ENCODE measurements at regions not wholly inside any gene's neighbourhood (a gene's known extent, or its start where the extent isn't known, plus 50 kb on each side); places are given as distances from the start of the nearest gene placed in this dataset.

GRCh38 chr16:79977940-79978836 is 377.7 kb upstream of the MAF start:
- TF ChIP-seq CTCF (conservative IDR thresholded peaks at IDR 0.05) = no peak
- TF ChIP-seq EZH2 (IDR thresholded peaks at IDR 0.05; ENCODE audit: low read depth) = no peak

Measured in PC-9 (cell line).